CD14-positive monocyte (primary cell): ENCODE measurements at regions not wholly inside any gene's neighbourhood (a gene's known extent, or its start where the extent isn't known, plus 50 kb on each side); places are given as distances from the start of the nearest gene placed in this dataset.

Source experiments
- DNase-seq, 3 donors: peaks; one replicate each; pipeline ENCODE4 v3.0.0-alpha.2; 2011 to 2022
- H2AFZ ChIP-seq: 2 replicates; pipeline ENCODE4 v1.6.0; 2012; ENCODE audit warnings: mild to moderate bottlenecking, low read depth, low read length, inconsistent platforms; ENCODE audit not compliant: insufficient read depth, poor library complexity, severe bottlenecking
- H3K27ac ChIP-seq, 2 donors: 1 replicate in 1 of 2; 2 replicates in 1 of 2; pipeline ENCODE4 v1.5.1; 2012 to 2013; ENCODE audit warnings: low read length in 2 of 2, control low read depth in 1 of 2, inconsistent platforms in 1 of 2, low read depth in 1 of 2, mild to moderate bottlenecking in 1 of 2
- H3K27me3 ChIP-seq, 2 donors: one replicate each; pipeline versions ENCODE4 v1.6.0 to v1.6.1; 2011 to 2013; ENCODE audit warnings: low read length in 2 of 2; ENCODE audit not compliant: control insufficient read depth in 2 of 2, insufficient read depth in 2 of 2
- H3K36me3 ChIP-seq, 2 donors: replicated peaks in 1 of 2; 1 replicate in 1 of 2; 2 replicates in 1 of 2; pipeline versions ENCODE4 v1.5.1 to v1.6.1; 2012 to 2013; ENCODE audit warnings: low read length in 2 of 2, control low read depth in 1 of 2, inconsistent platforms in 1 of 2, mild to moderate bottlenecking in 1 of 2; ENCODE audit not compliant: insufficient read depth in 2 of 2, control insufficient read depth in 1 of 2
- H3K4me1 ChIP-seq, 2 donors: 1 replicate in 1 of 2; 2 replicates in 1 of 2; pipeline versions ENCODE4 v1.5.1 to v1.6.1; 2012 to 2013; ENCODE audit warnings: low read length in 2 of 2, control low read depth in 1 of 2, inconsistent platforms in 1 of 2, mild to moderate bottlenecking in 1 of 2, moderate library complexity in 1 of 2; ENCODE audit not compliant: insufficient read depth in 2 of 2, control insufficient read depth in 1 of 2
- H3K4me2 ChIP-seq: replicated peaks from 2 replicates; pipeline ENCODE3; 2012; ENCODE audit warnings: low read length, moderate library complexity, mild to moderate bottlenecking; ENCODE audit not compliant: poor library complexity, severe bottlenecking; ENCODE audit errors: extremely low read depth
- H3K4me3 ChIP-seq, 3 experiments: fragments of 200-600 bp in 1 of 3; sonication (generic) in 1 of 3; replicated peaks in 1 of 3; 1 replicate in 2 of 3; 2 replicates in 1 of 3; pipeline ENCODE4 v1.5.1; 2011 to 2013; ENCODE audit warnings: low read length in 3 of 3, mild to moderate bottlenecking in 3 of 3, control low read depth in 2 of 3, low read depth in 2 of 3, inconsistent platforms in 1 of 3, moderate library complexity in 1 of 3
- H3K79me2 ChIP-seq: 2 replicates; pipeline ENCODE4 v1.6.0; 2012; ENCODE audit warnings: mild to moderate bottlenecking, control low read depth, inconsistent platforms, low read length, moderate library complexity; ENCODE audit not compliant: insufficient read depth
- H3K9ac ChIP-seq: 2 replicates; pipeline ENCODE4 v1.6.0; 2017; ENCODE audit warnings: low read length, mild to moderate bottlenecking; ENCODE audit not compliant: insufficient read depth, poor library complexity, severe bottlenecking
- H3K9me3 ChIP-seq, 2 donors: replicated peaks in 1 of 2; 1 replicate in 1 of 2; 2 replicates in 1 of 2; pipeline versions ENCODE4 v1.5.1 to v1.6.1; 2012 to 2013; ENCODE audit warnings: low read length in 2 of 2, control low read depth in 1 of 2; ENCODE audit not compliant: control insufficient read depth in 1 of 2, insufficient read depth in 1 of 2
- H4K20me1 ChIP-seq: 2 replicates; pipeline ENCODE4 v1.6.0; 2012; ENCODE audit warnings: mild to moderate bottlenecking, low read length, control low read depth, moderate library complexity; ENCODE audit not compliant: insufficient read depth
- H3K27ac Mint-ChIP-seq, 7 donors: one replicate each; pipeline ENCODE4 v1.8.0; 2020; ENCODE audit warnings: mild to moderate bottlenecking in 7 of 7, mixed read lengths in 7 of 7, moderate library complexity in 6 of 7, inconsistent platforms in 2 of 7
- H3K27me3 Mint-ChIP-seq, 3 donors: one replicate each; pipeline ENCODE4 v1.8.0; 2021 to 2022; ENCODE audit warnings: low read depth in 3 of 3, mild to moderate bottlenecking in 3 of 3, mixed read lengths in 3 of 3, moderate library complexity in 3 of 3, inconsistent platforms in 1 of 3
- H3K36me3 Mint-ChIP-seq, 2 donors: one replicate each; pipeline ENCODE4 v1.8.0; 2020; ENCODE audit warnings: mixed read lengths in 2 of 2, inconsistent platforms in 1 of 2, mild to moderate bottlenecking in 1 of 2
- H3K4me1 Mint-ChIP-seq: one replicate; pipeline ENCODE4 v1.8.0; 2020; ENCODE audit warnings: mild to moderate bottlenecking, mixed read lengths
- H3K4me3 Mint-ChIP-seq, 2 donors: one replicate each; pipeline ENCODE4 v1.8.0; 2020; ENCODE audit warnings: mild to moderate bottlenecking in 2 of 2, mixed read lengths in 2 of 2, moderate library complexity in 1 of 2
- H3K9me3 Mint-ChIP-seq, 7 donors: one replicate each; pipeline ENCODE4 v1.8.0; 2020 to 2022; ENCODE audit warnings: mixed read lengths in 7 of 7, mild to moderate bottlenecking in 6 of 7, moderate library complexity in 6 of 7, inconsistent platforms in 2 of 7
- CTCF ChIP-seq: fragments of 200-600 bp; IDR thresholded peaks from one replicate; pipeline ENCODE4 v1.8.0; 2022; ENCODE audit warnings: antibody characterized with exemption, mild to moderate bottlenecking
- WGBS: methylation state at CpG from one replicate; pipeline ENCODE4 v1.1.5; 2013; ENCODE audit warnings: missing lambda C conversion rate; ENCODE audit not compliant: insufficient coverage; 5-methylcytosine and 5-hydroxymethylcytosine counted together
- intact Hi-C, 2 donors: fragments of 100-400 bp; cut with micrococcal nuclease; formaldehyde crosslinking; loops; one replicate each; pipeline versions ENCODE4 v1.15.0 to v1.15.1; 2023

- WGBS = 92% methylated on average over 2 of the region's 4 CpGs
- no peaks in the 10 kb centered on the region for H3K36me3 Mint-ChIP-seq
- Histone ChIP-seq H4K20me1 (no peaks in the 10 kb centered on the region), H3K27ac (no peak overlapping the region), H3K4me2 (no peak overlapping the region), H3K9me3 (peaks cover 10 to 19% of the 10 kb centered on the region in 2 donors), H3K9ac (no peak overlapping the region), H3K4me3 (no peak overlapping the region), H2AFZ (no peak overlapping the region), H3K27me3 (no peaks in the 10 kb centered on the region), H3K4me1 (no peaks in the 10 kb centered on the region), H3K36me3 (no peaks in the 10 kb centered on the region), H3K79me2 (no peaks in the 10 kb centered on the region)
- intact Hi-C loops = no loop called here
- no peak overlapping the region for H3K4me3 Mint-ChIP-seq
- no peak for DNase-seq
- H3K27ac Mint-ChIP-seq = no peak overlapping the region
- H3K27me3 Mint-ChIP-seq = peaks cover 0 to 3% (median 1%) of the 10 kb centered on the region in 3 donors
- peaks cover 0 to 15% (median 6%) of the 10 kb centered on the region in 7 donors for H3K9me3 Mint-ChIP-seq
- no peak for TF ChIP-seq CTCF
- H3K4me1 Mint-ChIP-seq = no peaks in the 10 kb centered on the region
Measured at GRCh38 chr6:164861967-164862366, 447.4 kb downstream of the C6orf118 start.

- TF ChIP-seq CTCF = no peak
- H3K4me1 ChIP-seq = no peaks in the 10 kb centered on the region
- Mint-ChIP-seq H3K9me3 (peaks cover 0 to 15% (median 3%) of the 10 kb centered on the region in 7 donors), H3K27ac (no peak overlapping the region), H3K4me1 (no peaks in the 10 kb centered on the region), H3K4me3 (no peak overlapping the region), H3K36me3 (no peaks in the 10 kb centered on the region), H3K27me3 (peaks cover 0 to 3% (median 1%) of the 10 kb centered on the region in 3 donors)
- H3K27ac ChIP-seq = no peak overlapping the region
- no peak overlapping the region for H3K9ac ChIP-seq
- WGBS = 80% methylated on average over 5 of the region's 6 CpGs
- no peak overlapping the region for H2AFZ ChIP-seq
- H3K4me2 ChIP-seq = no peak overlapping the region
- no peaks in the 10 kb centered on the region for H3K36me3 ChIP-seq
- intact Hi-C loops = no loop called here
- no peak for DNase-seq
- H3K79me2 ChIP-seq = no peaks in the 10 kb centered on the region
- H3K9me3 ChIP-seq = peaks cover 12% of the 10 kb centered on the region in 2 donors
- H3K27me3 ChIP-seq = no peaks in the 10 kb centered on the region
- no peaks in the 10 kb centered on the region for H4K20me1 ChIP-seq
- no peak overlapping the region for H3K4me3 ChIP-seq
Measured at GRCh38 chr6:164859816-164860215, 449.6 kb downstream of the C6orf118 start.
